Peyer's patch (tissue), 4 donors: ENCODE measurements at regions not wholly inside any gene's neighbourhood (a gene's known extent, or its start where the extent isn't known, plus 50 kb on each side); places are given as distances from the start of the nearest gene placed in this dataset.

Experiments used
- DNase-seq, 3 donors: peaks; one replicate each; pipeline ENCODE4 v3.0.0-alpha.2; 2017 to 2019
- H3K27ac ChIP-seq, 4 donors: fragments of 200-600 bp; sonication (generic); one replicate each; pipeline ENCODE4 v1.5.1; 2016 to 2019
- H3K27me3 ChIP-seq, 2 donors: fragments of 200-600 bp; sonication (generic); one replicate each; pipeline ENCODE4 v1.5.1; 2019
- H3K36me3 ChIP-seq, 3 donors: fragments of 200-600 bp; sonication (generic); one replicate each; pipeline ENCODE4 v1.5.1; 2016 to 2019
- H3K4me1 ChIP-seq, 4 donors: fragments of 200-600 bp; sonication (generic); one replicate each; pipeline ENCODE4 v1.5.1; 2016 to 2019
- H3K4me3 ChIP-seq, 4 donors: fragments of 200-600 bp; sonication (generic); 1 replicate in 3 of 4; 2 replicates in 1 of 4; pipeline ENCODE4 v1.5.1; 2016 to 2019; ENCODE audit warnings: mild to moderate bottlenecking in 1 of 4
- H3K9me3 ChIP-seq, 4 donors: fragments of 200-600 bp; sonication (generic); one replicate each; pipeline ENCODE4 v1.5.1; 2016 to 2019; ENCODE audit warnings: mild to moderate bottlenecking in 1 of 4
- CTCF ChIP-seq, 6 experiments: fragments of 450-650 bp in 4 of 6; fragments of 200-600 bp in 2 of 6; sonication (generic) in 1 of 6; IDR thresholded peaks; one replicate each; pipeline ENCODE4 v1.5.1; 2017 to 2019; ENCODE audit warnings: antibody characterized with exemption in 6 of 6, mild to moderate bottlenecking in 3 of 6, moderate library complexity in 1 of 6
- POLR2A ChIP-seq, 2 donors: fragments of 450-650 bp; IDR thresholded peaks; one replicate each; pipeline ENCODE4 v1.5.1; 2017; ENCODE audit warnings: antibody characterized with exemption in 2 of 2, mild to moderate bottlenecking in 2 of 2, moderate library complexity in 2 of 2
- small RNA-seq, 2 donors: library from RNA; depleted of rRNA; stranded (forward); fragments of <200 nt; gene quantifications; one replicate each; pipeline ENCODE3, GENCODE V24; 2016

GRCh38 chr7:51366930-51367613 lies 50.5 kb upstream of the COBL start:
- Histone ChIP-seq H3K36me3 (no peaks in the 10 kb centered on the region), H3K4me1 (no peaks in the 10 kb centered on the region), H3K9me3 (no peaks in the 10 kb centered on the region), H3K27ac (no peak overlapping the region), H3K27me3 (no peaks in the 10 kb centered on the region), H3K4me3 (no peak overlapping the region)
- TF ChIP-seq POLR2A (IDR thresholded peaks at IDR 0.05) (no peak), CTCF (IDR thresholded peaks at IDR 0.05) (peak in 4 of 6 experiments; percentile 34 to 83 (median 79))
- DNase-seq, result peak in 1 of 3 donors; percentile 54

Small RNA genes lying in the stretch of these regions (small RNA-seq; reads per million reads assigned to genes)
- gene RF00322 (0 reads per million in 2 donors), gene RN7SL292P (0 reads per million in 2 donors), gene ROBO2P1 (0 reads per million in 2 donors)
